Smooth muscle cell (in vitro differentiated cells): ENCODE measurements at regions not wholly inside any gene's neighbourhood (a gene's known extent, or its start where the extent isn't known, plus 50 kb on each side); places are given as distances from the start of the nearest gene placed in this dataset.

Source experiments
- DNase-seq: peaks from one replicate; lab custom pipeline; 2025; ENCODE audit not compliant: unreplicated experiment; lab: John Stamatoyannopoulos, UW
- H2AFZ ChIP-seq: fragments of 200-600 bp; sonication (generic); 2 replicates; pipeline ENCODE4 v1.6.0; 2016; ENCODE audit warnings: antibody characterized with exemption, low read depth, mild to moderate bottlenecking
- H3F3A ChIP-seq: fragments of 200-600 bp; sonication (generic); 2 replicates; pipeline ENCODE4 v1.6.0; 2017; ENCODE audit warnings: antibody characterized with exemption, low read depth
- H3K27ac ChIP-seq: fragments of 200-600 bp; sonication (generic); 2 replicates; pipeline ENCODE4 v1.5.1; 2016; ENCODE audit warnings: low read depth, mild to moderate bottlenecking
- H3K27me3 ChIP-seq: fragments of 200-600 bp; sonication (generic); 2 replicates; pipeline ENCODE4 v1.6.1; 2016; ENCODE audit warnings: low read depth, mild to moderate bottlenecking
- H3K36me3 ChIP-seq: fragments of 200-600 bp; sonication (generic); 2 replicates; pipeline ENCODE4 v1.5.1; 2016; ENCODE audit warnings: low read depth
- H3K4me1 ChIP-seq: fragments of 200-600 bp; sonication (generic); 2 replicates; pipeline ENCODE4 v1.5.1; 2016; ENCODE audit warnings: low read depth
- H3K4me2 ChIP-seq: fragments of 200-600 bp; sonication (generic); 2 replicates; pipeline ENCODE4 v1.6.0; 2016; ENCODE audit warnings: mild to moderate bottlenecking
- H3K4me3 ChIP-seq: fragments of 200-600 bp; sonication (generic); 2 replicates; pipeline ENCODE4 v1.5.1; 2016; ENCODE audit warnings: mild to moderate bottlenecking
- H3K79me2 ChIP-seq: fragments of 200-600 bp; sonication (generic); 2 replicates; pipeline ENCODE4 v1.6.0; 2016; ENCODE audit warnings: low read depth, mild to moderate bottlenecking
- H3K9ac ChIP-seq: fragments of 200-600 bp; sonication (generic); 2 replicates; pipeline ENCODE4 v1.6.0; 2016; ENCODE audit warnings: low read depth
- H3K9me3 ChIP-seq: fragments of 200-600 bp; sonication (generic); replicated peaks from 2 replicates; pipeline ENCODE4 v1.5.1; 2016; ENCODE audit warnings: low read depth
- H4K20me1 ChIP-seq: fragments of 200-600 bp; sonication (generic); 2 replicates; pipeline ENCODE4 v1.6.0; 2016; ENCODE audit warnings: low read depth
- CTCF ChIP-seq: fragments of 200-600 bp; sonication (generic); IDR thresholded peaks from 2 replicates; pipeline ENCODE4 v1.5.1; 2017; ENCODE audit warnings: borderline replicate concordance, mild to moderate bottlenecking, antibody characterized with exemption; ENCODE audit not compliant: insufficient read depth, poor library complexity, severe bottlenecking
- WGBS: methylation state at CpG from one replicate; pipeline ENCODE4 v1.1.7; 2016; ENCODE audit warnings: low lambda C conversion rate; 5-methylcytosine and 5-hydroxymethylcytosine counted together

- Histone ChIP-seq H3K36me3 (no peaks in the 10 kb centered on the region), H2AFZ (no peak overlapping the region), H3K4me3 (no peak overlapping the region), H3K4me1 (no peaks in the 10 kb centered on the region), H4K20me1 (no peaks in the 10 kb centered on the region), H3K27me3 (no peaks in the 10 kb centered on the region), H3K79me2 (no peaks in the 10 kb centered on the region), H3K9me3 (no peaks in the 10 kb centered on the region), H3K4me2 (no peak overlapping the region), H3K27ac (no peak overlapping the region), H3K9ac (no peak overlapping the region), H3F3A (no peaks in the 10 kb centered on the region)
- 64% methylated on average over 2 of the region's 2 CpGs for WGBS
- TF ChIP-seq CTCF, result no peak
- no peak for DNase-seq
Measured at GRCh38 chr5:66363097-66363496, 219.0 kb downstream of the SREK1 start.

GRCh38 chr5:66364186-66364585, 220.1 kb downstream of the SREK1 start:
- 91% methylated on average over 2 of the region's 2 CpGs for WGBS
- no peak overlapping the region for H3K4me3 ChIP-seq
- no peak overlapping the region for H3K27ac ChIP-seq
- no peaks in the 10 kb centered on the region for H3K27me3 ChIP-seq
- TF ChIP-seq CTCF, result no peak
- no peaks in the 10 kb centered on the region for H3K79me2 ChIP-seq
- no peak for DNase-seq
- H3K4me1 ChIP-seq, result no peaks in the 10 kb centered on the region
- no peak overlapping the region for H3K4me2 ChIP-seq
- H3K9me3 ChIP-seq, result no peaks in the 10 kb centered on the region
- no peaks in the 10 kb centered on the region for H3K36me3 ChIP-seq
- no peak overlapping the region for H2AFZ ChIP-seq
- H3K9ac ChIP-seq, result no peak overlapping the region
- H4K20me1 ChIP-seq, result no peaks in the 10 kb centered on the region
- no peaks in the 10 kb centered on the region for H3F3A ChIP-seq

GRCh38 chr5:66365981-66366380, 221.9 kb downstream of the SREK1 start:
- Histone ChIP-seq H4K20me1 (no peaks in the 10 kb centered on the region), H3K4me1 (no peaks in the 10 kb centered on the region), H3K4me2 (no peak overlapping the region), H2AFZ (no peak overlapping the region), H3K9me3 (no peaks in the 10 kb centered on the region), H3K9ac (no peak overlapping the region), H3K27ac (no peak overlapping the region), H3K36me3 (no peaks in the 10 kb centered on the region), H3K4me3 (no peak overlapping the region), H3K79me2 (no peaks in the 10 kb centered on the region), H3K27me3 (no peaks in the 10 kb centered on the region), H3F3A (no peaks in the 10 kb centered on the region)
- 74% methylated on average over 4 of the region's 4 CpGs for WGBS
- TF ChIP-seq CTCF, result no peak
- DNase-seq, result no peak

GRCh38 chr5:66367814-66368541, 223.9 kb downstream of the SREK1 start:
- Histone ChIP-seq H3K27ac (no peak overlapping the region), H3K4me3 (no peak overlapping the region), H2AFZ (no peak overlapping the region), H3K79me2 (no peaks in the 10 kb centered on the region), H3K27me3 (no peaks in the 10 kb centered on the region), H3K4me1 (no peaks in the 10 kb centered on the region), H3K9me3 (no peaks in the 10 kb centered on the region), H3K9ac (no peak overlapping the region), H3F3A (no peaks in the 10 kb centered on the region), H4K20me1 (no peaks in the 10 kb centered on the region), H3K4me2 (no peak overlapping the region), H3K36me3 (no peaks in the 10 kb centered on the region)
- DNase-seq, result no peak
- WGBS, result 88% methylated on average over 6 of the region's 6 CpGs
- TF ChIP-seq CTCF, result no peak
